Central memory CD8-positive, alpha-beta T cell (primary cell): ENCODE measurements at regions not wholly inside any gene's neighbourhood (a gene's known extent, or its start where the extent isn't known, plus 50 kb on each side); places are given as distances from the start of the nearest gene placed in this dataset.
A peak's percentile ranks its signal among the peaks of the same experiment; 100 is the strongest.

Experiments used
- ATAC-seq: fragments of 150-1000 bp; cut with Tn5 transposase; replicated peaks from 2 replicates; pipeline ENCODE4 v1.10.0; 2022; ENCODE audit warnings: mild to moderate bottlenecking, moderate FRiP score, moderate number of reproducible peaks; ENCODE audit not compliant: poor library complexity, severe bottlenecking; ENCODE audit errors: extremely low read depth
- DNase-seq, 2 donors: peaks; one replicate each; pipeline ENCODE4 v3.0.0; 2021; ENCODE audit warnings: low spot score in 2 of 2
- H3K27ac Mint-ChIP-seq: one replicate; pipeline ENCODE4 v1.8.0; 2022; ENCODE audit warnings: low read depth, mild to moderate bottlenecking, moderate library complexity, mixed read lengths
- H3K27me3 Mint-ChIP-seq: one replicate; pipeline ENCODE4 v1.8.0; 2022; ENCODE audit warnings: mixed read lengths
- H3K36me3 Mint-ChIP-seq: one replicate; pipeline ENCODE4 v1.8.0; 2022; ENCODE audit warnings: mild to moderate bottlenecking, moderate library complexity, mixed read lengths; ENCODE audit not compliant: insufficient read depth
- H3K4me1 Mint-ChIP-seq: one replicate; pipeline ENCODE4 v1.8.0; 2022; ENCODE audit warnings: mixed read lengths
- H3K4me3 Mint-ChIP-seq: one replicate; pipeline ENCODE4 v1.8.0; 2022; ENCODE audit warnings: mild to moderate bottlenecking, moderate library complexity, mixed read lengths
- H3K9me3 Mint-ChIP-seq: one replicate; pipeline ENCODE4 v1.8.0; 2022; ENCODE audit warnings: mixed read lengths

- no peaks in the 10 kb centered on the region for H3K36me3 Mint-ChIP-seq
- no peak overlapping the region for H3K4me3 Mint-ChIP-seq
- no peak for ATAC-seq
- H3K27ac Mint-ChIP-seq = no peak overlapping the region
- no peaks in the 10 kb centered on the region for H3K27me3 Mint-ChIP-seq
- H3K4me1 Mint-ChIP-seq = peaks cover 22% of the 10 kb centered on the region
- DNase-seq = no peak
- H3K9me3 Mint-ChIP-seq = no peaks in the 10 kb centered on the region
Observed at GRCh38 chr1:41999884-42000283, 81.2 kb upstream of the HIVEP3 start.

GRCh38 chr1:41998250-41998649 is 79.5 kb upstream of the HIVEP3 start:
- no peak overlapping the region for H3K27ac Mint-ChIP-seq
- peaks cover 29% of the 10 kb centered on the region for H3K4me1 Mint-ChIP-seq
- peaks cover 4% of the 10 kb centered on the region for H3K9me3 Mint-ChIP-seq
- no peaks in the 10 kb centered on the region for H3K27me3 Mint-ChIP-seq
- H3K36me3 Mint-ChIP-seq = no peaks in the 10 kb centered on the region
- DNase-seq (no peak), ATAC-seq (no peak)
- no peak overlapping the region for H3K4me3 Mint-ChIP-seq

GRCh38 chr1:41997153-41997552 is 78.4 kb upstream of the HIVEP3 start:
- Mint-ChIP-seq H3K4me3 (no peak overlapping the region), H3K27me3 (no peaks in the 10 kb centered on the region), H3K36me3 (no peaks in the 10 kb centered on the region), H3K27ac (no peak overlapping the region), H3K4me1 (peaks cover 29% of the 10 kb centered on the region), H3K9me3 (peaks cover 4% of the 10 kb centered on the region)
- no peak for ATAC-seq
- DNase-seq = no peak

GRCh38 chr1:41995441-41996130 is 76.9 kb upstream of the HIVEP3 start:
- Mint-ChIP-seq H3K36me3 (no peaks in the 10 kb centered on the region), H3K27me3 (no peaks in the 10 kb centered on the region), H3K4me3 (no peak overlapping the region), H3K4me1 (peaks cover 29% of the 10 kb centered on the region), H3K27ac (peak overlapping the region; percentile 68), H3K9me3 (peaks cover 4% of the 10 kb centered on the region)
- ATAC-seq = no peak
- no peak for DNase-seq

- Mint-ChIP-seq H3K27ac (peak overlapping the region; percentile 68), H3K36me3 (no peaks in the 10 kb centered on the region), H3K9me3 (peaks cover 4% of the 10 kb centered on the region), H3K4me1 (peaks cover 29% of the 10 kb centered on the region), H3K27me3 (no peaks in the 10 kb centered on the region), H3K4me3 (no peak overlapping the region)
- no peak for ATAC-seq
- no peak for DNase-seq
Observed at GRCh38 chr1:41994195-41994894, 75.6 kb upstream of the HIVEP3 start.

DNA sequence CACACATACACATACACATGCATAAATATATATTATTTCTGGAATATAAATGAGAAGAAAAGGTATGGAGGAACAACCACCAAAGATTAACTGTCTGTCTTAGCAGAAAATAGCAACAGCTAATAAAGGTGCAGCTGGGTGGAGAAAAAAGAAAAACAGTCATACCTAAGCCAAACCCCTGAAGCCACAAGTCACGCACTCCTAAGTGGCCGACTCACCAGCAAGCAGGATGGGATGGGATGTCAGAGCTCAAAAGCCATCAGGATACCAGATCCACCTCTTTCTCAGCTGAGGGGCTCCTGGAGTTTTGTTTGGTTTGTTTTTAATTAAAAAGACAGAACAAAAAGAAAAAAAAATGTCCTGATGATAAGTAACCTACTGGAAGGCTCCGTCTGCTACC is 64.7 kb upstream of the HIVEP3 start:
- Mint-ChIP-seq H3K27me3 (no peaks in the 10 kb centered on the region), H3K36me3 (peaks cover 8% of the 10 kb centered on the region), H3K4me1 (peaks cover 43% of the 10 kb centered on the region), H3K4me3 (no peak overlapping the region), H3K9me3 (no peaks in the 10 kb centered on the region), H3K27ac (no peak overlapping the region)
- no peak for DNase-seq
- ATAC-seq = no peak

DNA sequence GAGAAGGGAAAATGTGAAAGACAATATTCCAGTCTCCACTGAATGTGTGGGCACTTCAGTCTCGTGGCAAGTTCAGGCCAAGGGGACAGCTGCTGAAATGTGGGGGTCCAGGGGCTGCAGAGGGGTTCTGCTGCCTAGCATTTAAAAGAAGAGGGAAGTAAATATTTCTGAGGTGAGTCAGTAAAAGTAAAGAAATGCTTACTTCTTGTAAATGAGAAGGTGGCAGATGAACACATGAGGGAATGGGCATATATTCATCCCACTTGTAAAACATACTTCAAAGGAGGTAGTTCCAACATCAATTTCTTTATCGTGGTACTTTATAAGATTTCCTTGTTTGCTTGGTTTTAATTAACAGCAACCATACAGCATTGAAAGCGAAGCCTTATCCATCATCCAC is 63.1 kb upstream of the HIVEP3 start:
- DNase-seq = no peak
- Mint-ChIP-seq H3K4me3 (no peak overlapping the region), H3K36me3 (peaks cover 5% of the 10 kb centered on the region), H3K9me3 (no peaks in the 10 kb centered on the region), H3K27ac (no peak overlapping the region), H3K4me1 (peaks cover 38% of the 10 kb centered on the region), H3K27me3 (no peaks in the 10 kb centered on the region)
- no peak for ATAC-seq

DNA sequence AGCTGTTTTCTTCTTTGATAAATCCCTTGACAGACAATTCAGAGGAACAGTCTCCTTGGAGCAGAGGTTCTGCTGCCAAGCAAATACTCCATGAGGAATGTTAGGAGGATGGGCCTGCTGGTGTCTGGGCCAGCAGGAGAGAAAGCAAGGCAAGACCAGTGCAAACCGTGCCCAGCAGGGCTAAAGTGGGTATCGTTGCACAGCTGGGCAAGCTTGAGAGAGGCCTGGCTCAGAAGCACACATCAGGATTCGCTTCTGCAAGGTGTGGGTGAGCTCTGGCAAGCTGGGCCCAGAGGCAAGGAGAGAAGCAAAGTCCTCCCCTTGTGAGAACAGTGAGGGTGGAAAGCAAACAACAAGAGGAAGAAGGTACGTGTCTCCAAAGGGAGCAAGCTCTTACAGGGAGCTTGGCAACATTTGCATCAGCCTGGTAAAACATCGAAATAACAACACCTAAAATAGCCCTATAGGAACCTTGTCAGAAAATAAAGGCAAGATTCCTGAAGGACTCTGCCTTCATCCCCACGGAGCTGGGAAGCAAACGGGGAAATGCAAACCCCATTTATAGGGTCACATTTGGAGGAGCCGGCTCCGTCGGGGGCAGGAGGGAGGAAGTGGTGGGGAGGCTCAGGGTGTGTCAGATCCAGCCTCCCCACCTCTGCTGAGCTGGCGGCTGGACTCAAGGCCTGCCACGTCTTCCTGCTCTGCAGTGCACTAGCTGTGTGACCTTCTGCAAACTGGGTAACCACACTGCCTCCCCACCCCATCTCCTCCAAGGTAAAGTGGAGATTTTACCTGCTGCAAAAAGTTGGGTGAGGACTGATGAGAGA is 62.3 kb upstream of the HIVEP3 start:
- H3K27me3 Mint-ChIP-seq = no peaks in the 10 kb centered on the region
- no peak for DNase-seq
- H3K4me3 Mint-ChIP-seq = peak overlapping the region; percentile 6
- no peak overlapping the region for H3K27ac Mint-ChIP-seq
- H3K4me1 Mint-ChIP-seq = peaks cover 40% of the 10 kb centered on the region
- H3K36me3 Mint-ChIP-seq = peaks cover 8% of the 10 kb centered on the region
- ATAC-seq = no peak
- no peaks in the 10 kb centered on the region for H3K9me3 Mint-ChIP-seq

GRCh38 chr1:41978986-41979385 is 60.3 kb upstream of the HIVEP3 start:
- peak overlapping the region; percentile 26 for H3K27ac Mint-ChIP-seq
- no peaks in the 10 kb centered on the region for H3K27me3 Mint-ChIP-seq
- peaks cover 8% of the 10 kb centered on the region for H3K36me3 Mint-ChIP-seq
- DNase-seq = no peak
- no peaks in the 10 kb centered on the region for H3K9me3 Mint-ChIP-seq
- ATAC-seq = no peak
- H3K4me1 Mint-ChIP-seq = peaks cover 35% of the 10 kb centered on the region
- H3K4me3 Mint-ChIP-seq = no peak overlapping the region

DNA sequence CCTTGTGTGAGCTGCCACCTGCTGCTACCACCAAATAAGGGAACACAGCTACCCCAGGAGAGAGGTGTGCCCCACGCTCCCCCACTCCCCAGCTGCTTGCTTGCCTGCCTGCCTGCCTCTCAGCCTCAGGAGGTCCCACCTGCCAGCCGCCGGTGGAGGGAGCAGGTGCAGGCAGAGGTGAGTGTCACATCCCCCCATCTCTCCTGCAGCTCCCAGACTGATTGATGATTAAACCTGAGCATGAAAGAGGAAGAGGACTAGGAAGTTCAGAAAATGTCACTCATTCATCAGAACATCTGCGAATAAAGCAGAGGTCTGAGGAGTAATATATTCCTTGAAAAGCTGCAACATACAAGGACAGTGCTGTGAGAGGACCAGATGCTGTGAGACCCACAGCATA is 58.6 kb upstream of the HIVEP3 start:
- Mint-ChIP-seq H3K36me3 (peaks cover 8% of the 10 kb centered on the region), H3K27ac (no peak overlapping the region), H3K9me3 (peaks cover 2% of the 10 kb centered on the region), H3K4me1 (peaks cover 37% of the 10 kb centered on the region), H3K4me3 (no peak overlapping the region), H3K27me3 (no peaks in the 10 kb centered on the region)
- no peak for ATAC-seq
- DNase-seq = no peak

DNA sequence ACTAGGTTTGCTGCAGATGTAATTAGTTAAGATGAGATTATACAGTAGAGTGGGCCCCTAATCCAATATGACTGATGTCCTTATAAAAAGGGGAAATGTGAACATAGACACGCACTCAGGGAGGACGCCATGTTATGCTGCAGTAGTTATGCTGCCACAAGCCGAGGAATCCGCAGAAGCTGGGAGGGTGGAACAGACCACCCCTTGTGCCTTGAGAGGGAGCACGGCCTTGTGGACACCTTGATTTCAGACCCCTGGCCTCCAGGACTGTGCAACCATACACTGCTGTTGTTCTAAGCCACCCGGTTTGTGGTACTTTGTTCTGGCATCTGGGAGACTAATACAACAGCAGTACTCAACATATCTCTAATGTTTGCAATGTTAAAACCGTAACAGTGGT is 57.9 kb upstream of the HIVEP3 start:
- H3K36me3 Mint-ChIP-seq = peaks cover 7% of the 10 kb centered on the region
- ATAC-seq = no peak
- H3K9me3 Mint-ChIP-seq = peaks cover 5% of the 10 kb centered on the region
- H3K27me3 Mint-ChIP-seq = no peaks in the 10 kb centered on the region
- no peak overlapping the region for H3K27ac Mint-ChIP-seq
- H3K4me1 Mint-ChIP-seq = peaks cover 39% of the 10 kb centered on the region
- DNase-seq = no peak
- H3K4me3 Mint-ChIP-seq = no peak overlapping the region

DNA sequence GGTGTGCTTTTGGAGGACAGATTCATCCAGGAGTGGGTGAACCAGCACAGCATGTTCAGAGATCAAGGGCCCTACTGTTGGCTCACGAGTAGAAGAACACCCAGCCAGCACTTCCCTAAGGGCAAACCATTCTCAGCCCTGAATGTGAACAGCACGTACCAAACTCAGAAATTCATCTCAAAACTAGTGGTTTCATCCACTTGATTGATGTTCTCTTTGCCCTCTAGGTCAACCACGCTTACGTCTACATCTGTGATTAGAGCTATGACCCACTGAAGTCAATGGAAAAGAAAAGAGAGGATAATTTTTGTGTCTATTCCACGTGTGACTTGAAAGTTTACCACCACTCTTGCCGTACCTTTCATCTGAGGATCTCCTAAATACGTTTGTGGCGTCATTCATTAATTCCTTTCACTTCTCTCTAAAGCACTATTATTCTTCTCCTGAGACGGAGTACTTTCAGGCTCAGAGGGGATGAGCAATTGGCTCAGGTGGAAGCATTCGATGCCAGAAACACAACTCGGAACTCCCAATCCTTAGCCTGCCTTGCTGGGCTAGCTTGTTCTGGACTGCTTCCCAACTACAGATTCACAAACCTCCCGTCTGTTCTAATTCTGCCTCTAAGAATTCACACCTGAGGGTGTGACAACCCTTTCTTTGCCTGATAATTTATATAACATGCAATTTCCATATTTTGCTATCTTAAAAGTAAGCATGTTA is 57.3 kb upstream of the HIVEP3 start:
- no peaks in the 10 kb centered on the region for H3K27me3 Mint-ChIP-seq
- no peak overlapping the region for H3K27ac Mint-ChIP-seq
- peaks cover 5% of the 10 kb centered on the region for H3K9me3 Mint-ChIP-seq
- H3K4me1 Mint-ChIP-seq = peaks cover 33% of the 10 kb centered on the region
- H3K36me3 Mint-ChIP-seq = peaks cover 2% of the 10 kb centered on the region
- no peak for ATAC-seq
- no peak overlapping the region for H3K4me3 Mint-ChIP-seq
- DNase-seq = no peak
